ELR (cell line): ENCODE measurements at regions not wholly inside any gene's neighbourhood (a gene's known extent, or its start where the extent isn't known, plus 50 kb on each side); places are given as distances from the start of the nearest gene placed in this dataset.
"Not testable (repeated sequence)": the region's sequence is repeated elsewhere in the genome, so short reads cannot be mapped to it uniquely, and the experiment has no call there.

Experiments
- DNase-seq: peaks from one replicate; pipeline ENCODE4 v3.0.0-alpha.2; 2015; ENCODE audit warnings: low read depth

DNA sequence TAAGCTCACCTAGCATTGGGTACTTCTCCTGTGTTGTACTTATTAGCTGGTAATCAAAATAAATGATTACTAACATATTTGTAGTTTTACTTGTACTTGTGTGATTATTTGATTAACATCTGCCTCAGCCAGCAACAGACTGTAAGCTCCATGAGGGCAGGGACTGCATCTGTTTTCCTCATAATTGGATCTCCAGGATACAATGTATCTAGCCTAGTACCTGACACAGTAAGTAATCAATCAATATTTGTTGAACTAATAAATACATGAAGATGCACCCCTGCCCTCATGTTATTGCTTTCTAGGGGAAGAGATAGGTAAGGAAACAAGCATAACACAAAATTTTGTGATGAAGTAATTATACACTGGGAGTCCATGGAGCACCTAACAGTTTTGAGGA, 101.5 kb downstream of the TENT5C start:
- DNase-seq, result no peak

DNA sequence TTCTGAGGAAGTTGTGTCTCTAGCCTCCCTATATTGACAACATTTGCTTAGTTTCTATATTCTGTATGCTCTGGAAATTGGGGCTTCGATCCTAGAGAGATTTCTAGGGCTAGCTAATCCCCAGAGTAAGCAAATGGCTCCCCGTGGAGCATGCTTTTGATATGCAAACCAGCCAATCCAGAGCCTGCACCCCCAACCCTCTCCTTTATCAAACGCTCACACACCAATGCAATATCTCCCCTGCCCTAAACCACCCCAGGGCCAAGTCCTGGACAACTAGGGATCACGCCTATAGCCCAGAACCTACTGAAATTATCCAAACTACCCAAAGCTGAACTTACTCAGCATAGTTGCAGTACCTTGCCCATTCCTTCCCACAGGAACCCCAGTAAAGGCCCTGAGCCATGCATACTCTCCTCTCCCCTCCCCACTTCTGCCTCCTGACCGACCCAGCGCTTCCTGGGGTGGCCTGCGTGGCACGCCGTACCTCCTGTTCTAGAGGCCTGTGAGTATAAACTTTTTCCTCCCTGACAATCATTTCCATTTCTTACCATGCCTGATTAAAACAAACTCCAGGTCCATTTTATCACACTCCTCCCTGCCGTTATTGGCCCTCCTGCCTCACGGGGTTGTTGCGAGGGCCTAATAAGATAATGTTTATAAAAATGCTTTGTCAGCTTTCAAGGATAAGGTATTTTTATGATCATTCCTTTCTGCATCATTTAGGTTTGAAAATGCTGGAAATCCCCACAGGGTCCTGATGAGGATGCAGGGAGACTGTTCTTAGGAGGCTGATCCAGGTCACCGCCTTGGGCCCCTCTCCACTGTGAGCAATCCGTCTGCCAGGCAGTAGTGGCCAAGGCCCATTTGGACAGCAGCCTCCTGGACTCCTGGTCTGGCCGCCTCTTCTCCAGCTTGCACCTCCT, 102.7 kb downstream of the TENT5C start:
- no peak for DNase-seq

DNA sequence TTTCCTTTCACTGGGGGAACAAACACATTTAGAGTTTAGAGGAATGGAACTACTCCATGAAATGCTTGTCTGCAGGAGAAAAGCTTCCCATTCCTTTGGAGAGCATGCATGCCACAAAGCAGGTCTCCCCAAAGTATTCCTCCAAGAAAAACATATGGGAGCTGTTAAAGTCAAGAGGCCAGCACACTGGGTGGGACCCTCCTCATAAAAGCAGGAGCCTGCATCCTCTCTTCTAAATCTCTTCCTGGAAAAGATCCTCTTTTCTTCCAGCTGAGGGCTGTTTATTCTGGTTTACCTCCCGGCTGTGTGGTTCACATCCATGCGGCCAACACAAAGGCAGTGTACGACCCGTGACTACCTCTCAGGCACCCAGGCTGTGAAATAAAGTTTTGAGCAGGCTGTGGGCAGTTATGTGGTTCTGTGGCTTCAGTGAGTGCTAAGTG, 103.4 kb downstream of the TENT5C start:
- no peak for DNase-seq

DNA sequence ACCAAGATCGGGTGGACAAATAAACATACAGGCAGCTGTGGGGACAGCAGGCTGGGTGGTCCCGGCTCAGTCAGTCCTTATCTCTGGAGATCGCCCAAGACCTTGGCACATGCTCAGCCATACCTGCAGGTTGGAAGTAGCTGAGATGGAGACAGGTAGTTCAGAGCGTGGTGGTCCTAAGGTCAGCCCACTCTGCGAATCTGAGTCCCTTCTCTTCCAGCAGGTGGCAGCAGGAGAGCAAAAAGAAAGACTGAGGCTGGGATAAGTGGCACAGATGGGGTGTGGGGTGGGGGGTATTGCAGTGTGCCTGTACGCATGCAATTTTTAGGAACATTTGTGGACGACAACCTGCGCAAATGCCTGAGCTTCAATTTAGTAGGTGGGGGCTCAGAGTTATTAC, 104.9 kb downstream of the TENT5C start:
- peak; percentile 46 for DNase-seq

DNA sequence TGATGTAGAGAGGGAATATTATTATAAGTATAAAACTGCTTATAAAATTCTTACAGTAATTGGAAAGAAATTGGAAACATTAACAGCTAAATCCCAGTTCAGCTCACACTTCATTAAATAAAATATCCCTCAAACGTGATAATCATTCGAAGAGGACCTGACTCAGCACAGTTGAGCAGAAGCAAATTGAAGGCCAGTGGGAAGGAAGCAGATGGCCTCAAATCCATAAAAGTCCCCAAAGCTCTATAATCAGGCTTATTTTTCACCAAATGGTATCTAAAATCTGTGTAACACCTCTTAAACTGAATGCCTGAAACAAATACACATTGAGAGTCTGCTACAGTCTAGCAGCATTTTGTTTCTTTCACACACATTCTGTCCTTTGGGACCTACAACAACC, 106.8 kb downstream of the TENT5C start:
- DNase-seq, result no peak

DNA sequence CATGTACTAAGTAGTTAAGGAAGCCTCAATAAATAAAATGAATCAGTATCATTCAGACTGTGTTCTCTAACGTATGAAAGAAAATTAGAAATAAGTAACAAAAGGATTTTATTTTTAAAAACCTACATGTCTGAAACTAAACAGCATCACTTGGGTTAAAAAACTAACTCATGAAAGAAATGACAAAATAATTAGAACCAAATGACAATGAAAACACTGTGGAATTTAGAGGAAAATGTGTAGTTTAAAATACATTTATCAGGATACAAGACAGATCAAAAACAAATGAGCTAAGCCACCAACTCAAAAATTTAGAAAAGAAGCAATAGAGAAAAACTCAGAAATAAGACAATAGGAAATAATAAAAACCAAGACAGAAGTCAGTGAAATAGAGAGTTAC, 108.7 kb downstream of the TENT5C start:
- no peak for DNase-seq

DNA sequence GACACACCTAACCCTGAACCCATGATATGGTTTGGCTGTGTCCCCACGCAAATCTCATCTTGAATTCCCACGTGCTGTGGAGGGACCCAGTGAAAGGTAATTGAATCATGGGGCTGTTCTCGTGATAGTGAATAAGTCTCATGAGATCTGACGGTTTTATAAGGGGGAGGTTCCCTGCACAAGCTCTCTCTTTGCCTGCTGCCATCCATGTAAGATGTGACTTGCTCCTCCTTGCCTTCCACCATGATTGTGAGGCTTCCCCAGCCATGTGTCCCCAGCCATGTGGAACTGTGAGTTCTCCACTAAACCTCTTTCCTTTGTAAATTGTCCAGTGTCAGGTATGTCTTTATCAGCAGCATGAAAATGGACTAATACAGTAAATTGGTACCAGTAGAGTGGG, 110.2 kb downstream of the TENT5C start:
- DNase-seq, result not testable (repeated sequence)

DNA sequence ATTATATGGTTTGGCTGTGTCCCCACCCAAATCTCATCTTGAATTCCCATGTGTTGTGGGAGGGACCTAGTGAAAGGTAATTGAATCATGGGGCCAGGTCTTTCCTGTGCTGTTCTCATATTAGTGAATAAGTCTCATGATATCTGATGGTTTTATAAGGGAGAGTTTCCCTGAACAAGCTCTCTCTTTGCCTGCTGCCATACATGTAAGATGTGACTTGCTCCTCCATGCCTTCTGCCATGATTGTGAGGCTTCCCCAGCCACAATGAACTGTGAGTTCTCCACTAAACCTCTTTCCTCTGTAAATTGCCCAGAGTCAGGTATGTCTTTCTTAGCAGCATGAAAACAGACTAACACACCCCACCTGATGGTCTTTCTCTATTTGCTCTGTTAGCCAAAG, 112.1 kb downstream of the TENT5C start:
- DNase-seq, result not testable (repeated sequence)

DNA sequence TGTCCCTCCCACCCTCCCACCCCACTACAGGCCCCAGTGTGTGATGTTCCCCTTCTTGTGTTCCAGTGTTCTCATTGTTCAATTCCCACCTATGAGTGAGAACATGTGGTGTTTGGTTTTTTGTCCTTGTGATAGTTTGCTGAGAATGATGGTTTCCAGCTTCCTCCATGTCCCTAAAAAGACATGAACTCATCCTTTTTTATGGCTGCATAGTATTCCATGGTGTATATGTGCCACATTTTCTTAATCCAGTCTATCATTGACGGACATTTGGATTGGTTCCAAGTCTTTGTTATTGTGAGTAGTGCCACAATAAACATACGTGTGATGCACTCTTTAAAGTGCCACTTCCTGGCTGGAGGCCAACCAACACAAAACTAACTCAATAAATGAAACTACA, 112.7 kb downstream of the TENT5C start:
- not testable (repeated sequence) for DNase-seq

DNA sequence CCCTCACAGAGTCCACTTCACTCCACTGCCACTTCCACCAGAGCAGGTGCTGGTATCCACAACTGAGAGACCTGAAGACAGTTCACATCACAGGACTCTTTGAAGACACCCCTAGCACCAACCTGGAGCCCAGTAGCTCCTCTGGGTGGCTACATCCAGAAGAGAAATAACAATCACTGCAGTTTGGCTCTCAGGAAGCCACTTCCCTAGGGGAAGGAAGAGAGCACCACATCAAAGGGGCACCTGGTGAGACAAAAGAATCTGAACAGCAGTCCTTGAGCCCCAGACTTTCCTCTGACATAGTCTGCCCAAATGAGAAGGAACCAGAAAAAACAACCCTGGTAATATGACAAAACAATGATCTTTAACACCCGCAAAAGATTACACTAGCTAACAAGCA, 113.2 kb downstream of the TENT5C start:
- no peak for DNase-seq

DNA sequence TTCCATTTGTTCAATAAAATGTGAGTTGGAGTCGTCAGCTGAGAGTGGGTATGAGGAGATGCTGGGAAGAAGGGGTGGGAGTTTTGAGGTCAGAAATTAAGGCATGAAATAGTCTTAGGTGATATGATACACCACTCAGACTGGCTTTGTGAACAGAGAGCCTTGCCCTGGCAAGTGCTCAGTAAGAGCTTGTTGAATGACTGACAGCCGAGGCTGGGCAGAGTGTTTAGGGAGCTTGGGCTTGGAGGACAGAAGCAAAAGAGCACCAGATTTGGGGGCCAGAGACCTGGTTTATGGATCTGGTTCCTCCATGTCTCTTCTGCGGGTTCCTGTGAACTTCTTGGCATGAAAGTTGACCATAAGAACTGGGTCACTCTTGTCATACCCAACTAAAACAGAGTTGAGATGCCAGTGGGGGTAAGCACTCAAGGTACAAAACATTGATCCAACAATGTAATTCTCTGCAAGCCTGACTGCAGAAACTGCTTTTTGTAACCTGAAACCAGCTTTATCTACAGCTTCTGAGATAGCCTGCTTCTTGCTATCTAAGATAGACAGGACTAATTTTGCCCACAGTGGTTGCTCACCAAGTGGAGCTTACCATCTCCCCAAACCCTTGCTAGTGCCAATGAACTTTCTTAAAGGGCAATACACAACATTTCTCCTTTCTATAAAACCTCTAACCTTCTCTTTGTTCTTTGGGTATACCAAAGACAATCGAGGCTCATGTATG, 126.4 kb downstream of the TENT5C start:
- DNase-seq, result no peak

DNA sequence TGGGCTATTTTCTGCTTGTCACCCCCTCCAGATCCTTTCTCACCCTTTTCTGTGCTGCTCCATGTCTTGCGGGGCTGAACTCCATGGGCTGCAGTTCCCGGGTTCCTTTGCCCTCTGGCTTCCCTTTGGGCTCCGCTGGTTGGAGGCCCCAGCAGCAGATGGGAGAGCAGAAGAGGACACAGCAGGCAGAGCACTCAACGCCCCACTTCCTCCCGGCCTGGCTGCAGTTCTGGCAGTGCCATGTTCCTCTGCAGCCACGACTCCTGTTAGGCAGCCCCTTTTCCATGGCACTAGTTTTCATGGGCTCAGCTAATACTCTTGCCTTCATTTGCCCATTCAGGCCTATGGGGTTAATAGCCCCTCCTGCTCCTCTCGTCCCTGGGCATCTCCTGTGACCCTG, 127.1 kb downstream of the TENT5C start:
- no peak for DNase-seq

DNA sequence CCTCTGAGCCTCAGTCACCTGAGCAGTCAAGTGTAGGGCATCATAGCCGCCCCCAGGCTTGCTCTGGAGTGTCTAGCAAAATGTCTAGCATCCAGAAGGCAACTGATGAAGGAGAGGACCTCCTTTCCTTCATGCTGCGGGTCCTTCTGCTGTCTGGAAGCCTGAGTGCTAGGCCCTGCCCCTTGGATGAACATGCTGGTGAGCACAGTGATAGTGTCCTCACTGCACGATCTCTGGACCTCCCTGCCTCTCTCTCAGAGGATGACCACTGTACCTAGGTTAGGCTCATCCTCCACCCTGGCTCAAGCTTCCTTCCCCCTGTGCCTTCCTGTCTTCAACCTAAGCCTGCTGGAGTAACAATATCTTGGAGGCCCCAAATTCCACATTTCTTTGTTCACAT, 128.6 kb downstream of the TENT5C start:
- no peak for DNase-seq

DNA sequence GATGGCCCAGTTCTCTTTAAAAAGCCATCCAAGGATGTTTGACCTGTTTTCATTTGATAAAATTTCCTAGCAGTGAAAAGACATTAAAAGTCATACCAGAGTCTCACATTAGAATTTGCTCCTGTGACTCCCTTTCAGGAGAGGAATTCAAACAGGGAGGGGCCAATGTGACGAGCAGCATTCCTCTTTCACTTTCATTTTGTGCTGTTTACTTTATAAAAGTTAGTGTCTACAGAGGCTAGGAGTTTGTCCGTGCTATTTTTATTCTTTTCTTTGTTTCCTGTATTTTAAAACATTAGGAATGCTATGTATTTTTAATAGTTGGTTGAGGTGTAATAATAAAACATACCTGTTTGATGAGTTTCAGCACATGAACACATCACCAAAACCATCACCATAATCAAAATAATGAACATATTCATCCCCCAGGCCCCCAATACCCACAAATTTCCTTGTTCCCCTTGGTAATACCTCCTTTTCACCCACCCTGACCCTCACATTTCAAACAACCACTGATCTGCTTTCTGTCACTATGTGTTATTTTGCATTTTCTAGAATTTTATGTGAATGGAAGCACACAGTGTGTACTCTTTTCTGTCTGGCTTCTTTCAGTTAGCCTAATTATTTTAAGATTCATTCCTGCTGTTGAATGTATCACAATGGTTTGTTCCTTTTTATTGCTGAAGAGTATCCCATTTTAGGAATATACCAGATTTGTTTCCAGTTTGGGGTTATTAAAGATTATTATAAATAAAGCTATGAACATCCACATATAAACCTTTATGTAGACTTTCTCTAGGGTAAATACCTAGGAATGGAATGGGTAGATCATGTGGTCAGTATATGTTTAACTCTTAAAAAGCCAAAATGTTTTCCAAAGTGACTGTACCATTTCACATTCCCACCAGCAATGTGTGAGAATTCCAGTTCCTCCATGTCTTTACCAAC, 129.5 kb downstream of the TENT5C start:
- peak; percentile 74 for DNase-seq

DNA sequence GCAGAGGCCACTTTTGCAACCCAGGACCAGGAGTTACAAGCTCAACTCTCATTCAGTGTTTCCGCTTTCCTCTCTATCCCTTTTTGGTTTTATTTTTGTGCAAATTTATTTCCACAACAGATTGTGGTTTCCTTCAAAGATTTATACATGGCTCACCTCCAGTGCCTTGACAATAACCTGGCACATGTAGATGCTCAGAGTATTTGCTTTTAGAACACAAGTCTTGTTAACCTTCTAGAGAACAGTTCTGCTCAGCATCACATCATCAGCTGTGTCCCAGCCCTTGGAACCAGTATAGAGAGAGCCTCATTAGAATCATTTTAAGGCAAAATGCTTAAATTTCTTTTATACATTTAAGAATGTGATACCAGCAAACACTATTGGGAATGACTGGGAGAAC, 133.7 kb downstream of the TENT5C start:
- DNase-seq, result no peak

DNA sequence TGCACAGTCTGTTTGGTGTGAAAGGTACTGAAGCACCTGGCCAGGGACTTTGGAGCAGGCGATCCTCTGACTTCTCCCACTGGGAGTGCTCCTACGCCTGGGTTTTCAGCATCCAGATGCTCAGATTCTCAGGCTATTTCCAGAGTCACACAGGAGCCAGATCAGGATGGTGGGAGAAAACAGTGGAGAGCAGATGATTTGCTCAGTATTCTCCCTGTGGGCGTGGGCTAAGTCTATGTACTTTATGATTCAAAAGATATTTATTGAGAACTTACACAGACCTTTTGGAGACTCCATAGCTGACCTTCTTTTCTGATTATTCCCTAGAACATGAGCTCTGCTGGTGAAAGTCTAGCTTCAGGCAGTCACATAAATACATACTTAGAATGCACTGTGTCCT, 134.6 kb downstream of the TENT5C start:
- DNase-seq, result no peak

DNA sequence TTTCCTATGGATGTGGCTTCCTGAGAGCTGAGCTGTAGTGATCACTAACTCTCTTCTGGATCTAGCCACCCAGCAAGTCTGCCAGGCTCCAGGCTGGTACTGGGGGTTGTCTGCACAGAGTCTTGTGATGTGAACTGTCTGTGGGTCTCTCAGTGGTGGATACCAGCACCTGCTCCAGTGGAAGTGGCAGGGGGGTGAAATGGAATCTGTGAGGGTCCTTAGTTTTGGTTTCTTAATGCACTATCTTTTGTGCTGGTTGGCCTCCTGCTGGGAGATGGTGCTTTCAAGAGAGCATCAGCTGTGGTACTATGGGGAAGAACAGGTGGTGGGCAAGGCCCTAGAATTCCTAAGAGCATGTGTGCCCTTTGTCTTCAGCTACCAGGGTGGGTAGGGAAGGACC, 140.7 kb downstream of the TENT5C start:
- not testable (repeated sequence) for DNase-seq

DNA sequence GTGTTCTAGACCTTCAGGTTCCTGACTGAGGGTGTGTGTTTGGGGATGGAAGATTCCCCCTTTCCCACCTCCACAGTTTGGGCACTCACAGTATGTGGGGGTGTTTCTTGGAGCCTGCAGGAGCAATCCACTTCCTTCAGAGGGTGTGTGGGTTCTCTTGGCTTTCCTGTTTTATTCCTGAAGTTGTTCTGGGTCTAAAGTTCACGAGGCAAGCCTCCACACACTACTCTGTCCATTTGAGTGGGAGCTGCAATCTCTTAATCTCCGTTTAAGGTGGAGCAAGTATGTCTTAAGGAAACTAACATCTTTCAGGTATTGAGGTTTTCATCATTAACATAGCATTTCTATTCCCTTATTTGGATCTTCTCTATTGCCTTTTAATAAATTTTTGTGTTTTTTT, 141.8 kb downstream of the TENT5C start:
- no peak for DNase-seq

DNA sequence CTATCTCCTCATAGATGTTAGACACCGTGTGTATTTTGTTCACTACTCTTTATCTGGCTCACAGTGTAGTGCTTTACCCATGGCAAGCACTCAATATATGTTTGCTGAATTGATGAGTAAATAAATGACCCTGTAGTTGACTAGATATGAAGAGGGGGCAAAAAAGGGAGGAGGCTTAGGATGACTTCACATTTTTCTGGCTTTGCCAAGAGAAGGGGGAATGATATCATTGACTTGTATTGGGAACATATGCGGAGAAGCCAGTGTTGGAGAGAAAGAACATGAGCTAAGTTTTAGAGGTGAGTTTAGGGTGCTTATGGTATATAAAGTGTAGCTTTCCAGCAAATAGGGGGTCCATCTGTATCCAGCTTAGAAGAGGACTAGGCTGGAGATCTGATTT, 145.5 kb downstream of the TENT5C start:
- DNase-seq, result no peak

DNA sequence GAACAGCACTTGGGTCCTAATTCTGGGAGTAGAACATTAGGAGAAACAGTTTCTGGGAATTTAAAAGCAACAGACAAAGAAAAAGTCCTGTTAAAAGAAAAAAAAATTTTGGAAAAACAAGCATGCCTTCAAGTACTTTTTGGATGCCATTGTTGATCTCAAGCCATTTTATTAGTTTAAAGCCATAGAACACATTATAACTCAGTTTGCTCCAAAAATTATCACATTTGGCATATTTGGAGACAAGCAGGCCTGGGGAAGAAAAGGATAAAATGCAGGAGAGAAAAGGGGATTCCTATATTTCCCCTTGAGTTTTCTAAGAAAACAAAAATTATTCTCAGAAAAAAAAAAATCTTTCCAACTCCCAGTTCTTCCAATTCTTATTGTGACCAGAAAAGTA, 146.8 kb downstream of the TENT5C start:
- no peak for DNase-seq

DNA sequence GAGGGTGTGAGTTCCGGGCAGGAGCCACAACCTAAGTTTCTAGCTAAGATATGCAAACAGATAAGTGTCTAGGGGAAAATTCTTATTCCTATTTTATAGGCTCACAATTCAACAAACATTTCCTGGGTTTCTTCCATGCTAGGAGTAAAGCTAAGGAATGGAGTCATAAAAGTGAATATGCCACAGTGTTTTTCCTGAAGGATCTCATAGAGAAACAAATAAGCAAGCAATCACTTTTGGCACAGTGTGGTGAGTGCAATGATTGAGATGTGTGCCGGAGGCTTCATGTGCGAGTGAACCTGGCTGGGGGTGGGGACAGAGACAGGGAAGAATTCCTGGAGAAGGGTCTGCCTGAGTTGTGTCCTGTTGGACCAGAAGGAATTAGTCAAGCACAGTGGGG, 147.4 kb downstream of the TENT5C start:
- DNase-seq, result no peak

DNA sequence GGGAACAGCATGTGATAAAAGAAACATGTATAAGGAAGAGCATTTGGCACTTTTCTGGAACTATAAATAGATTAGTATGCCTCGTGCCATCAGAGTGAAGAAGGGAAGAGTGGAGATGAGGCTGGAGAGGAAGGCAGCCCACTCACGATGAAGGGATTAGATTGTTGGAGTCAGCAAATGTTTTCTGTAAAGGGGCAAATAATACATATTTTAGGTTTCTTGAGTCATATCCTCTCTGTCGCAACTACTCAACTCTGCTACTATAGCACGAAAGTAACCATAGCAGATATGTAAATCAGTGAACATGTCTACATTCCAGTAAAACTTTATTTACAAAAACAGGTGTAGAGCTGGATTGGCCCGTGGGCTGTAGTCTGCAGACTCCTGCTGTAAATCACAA, 147.8 kb downstream of the TENT5C start:
- peak; percentile 75 for DNase-seq
